GM12878 (cell line): ENCODE measurements at regions not wholly inside any gene's neighbourhood (a gene's known extent, or its start where the extent isn't known, plus 50 kb on each side); places are given as distances from the start of the nearest gene placed in this dataset.

ENCODE experiments used
- ATF7 ChIP-seq: fragments of 450-650 bp; IDR thresholded peaks from 2 replicates; pipeline ENCODE4 v1.6.1; 2016; ENCODE audit warnings: low read depth, mild to moderate bottlenecking
- BMI1 ChIP-seq: fragments of 450-650 bp; IDR thresholded peaks from 2 replicates; pipeline ENCODE4 v1.6.1; 2016; ENCODE audit warnings: mild to moderate bottlenecking, moderate library complexity, borderline replicate concordance
- CBX3 ChIP-seq: fragments of 200-600 bp; sonication (generic); IDR thresholded peaks from 2 replicates; pipeline ENCODE4 v1.6.1; 2016; ENCODE audit warnings: low read depth, borderline replicate concordance
- CTCF ChIP-seq, 3 experiments: IDR thresholded peaks in 2 of 3; conservative IDR thresholded peaks in 1 of 3; 2 replicates each; pipeline ENCODE4 v1.5.1; 2011; ENCODE audit warnings: low read depth in 3 of 3, low read length in 3 of 3, mild to moderate bottlenecking in 3 of 3, control low read depth in 2 of 3, moderate library complexity in 2 of 3, inconsistent platforms in 1 of 3, mixed read lengths in 1 of 3; ENCODE audit not compliant: control insufficient read depth in 2 of 3, insufficient read depth in 1 of 3; ENCODE audit errors: extremely low read depth in 1 of 3
- FOXM1 ChIP-seq: IDR thresholded peaks from 2 replicates; pipeline ENCODE4 v1.6.1; 2012; ENCODE audit warnings: low read depth, mild to moderate bottlenecking, inconsistent platforms, low read length, moderate library complexity
- GABPA ChIP-seq: IDR thresholded peaks from 2 replicates; pipeline ENCODE4 v1.6.1; 2014; ENCODE audit warnings: antibody characterized with exemption, low read depth, mild to moderate bottlenecking, inconsistent platforms
- IRF4 ChIP-seq: IDR thresholded peaks from 2 replicates; pipeline ENCODE4 v1.6.1; 2011; ENCODE audit warnings: low read depth, low read length
- NR2C2 ChIP-seq: IDR thresholded peaks from 2 replicates; pipeline ENCODE4 v1.6.1; 2011; ENCODE audit warnings: borderline replicate concordance, low read depth; ENCODE audit not compliant: control insufficient read depth, insufficient read length
- RFX5 ChIP-seq: IDR thresholded peaks from 2 replicates; pipeline ENCODE4 v1.6.1; 2011; ENCODE audit warnings: low read depth, low read length, improper control_type of control experiment
- SRF ChIP-seq, 2 experiments: IDR thresholded peaks; 2 replicates each; pipeline ENCODE4 v1.6.1; 2011; ENCODE audit warnings: low read depth in 2 of 2, low read length in 2 of 2, mild to moderate bottlenecking in 1 of 2, moderate library complexity in 1 of 2
- TAF1 ChIP-seq: IDR thresholded peaks from 2 replicates; pipeline ENCODE4 v1.6.1; 2011; ENCODE audit warnings: mild to moderate bottlenecking, low read depth, low read length, borderline replicate concordance
- TF ChIP-seq, protein P1 (sequence below): IDR thresholded peaks from 2 replicates; pipeline ENCODE4 v1.6.1; 2012; ENCODE audit warnings: mild to moderate bottlenecking, low read depth, low read length
- TF ChIP-seq, protein P2 (sequence below): fragments of 450-650 bp; formaldehyde crosslinking; IDR thresholded peaks from 2 replicates; pipeline ENCODE4 v1.5.0; 2022; ENCODE audit warnings: mild to moderate bottlenecking, missing genetic modification characterization

- no peak for TF ChIP-seq CTCF (IDR thresholded peaks at IDR 0.05 in 2 of 3, conservative IDR thresholded peaks at IDR 0.05 in 1 of 3; ENCODE audit: control insufficient read depth in 2 of 3, extremely low read depth in 1 of 3, insufficient read depth in 1 of 3, low read depth in 3 of 3, low read length in 3 of 3)
- TF ChIP-seq ATF7, result no peak
- TF ChIP-seq BMI1, result no peak
- TF ChIP-seq, protein P1, sequence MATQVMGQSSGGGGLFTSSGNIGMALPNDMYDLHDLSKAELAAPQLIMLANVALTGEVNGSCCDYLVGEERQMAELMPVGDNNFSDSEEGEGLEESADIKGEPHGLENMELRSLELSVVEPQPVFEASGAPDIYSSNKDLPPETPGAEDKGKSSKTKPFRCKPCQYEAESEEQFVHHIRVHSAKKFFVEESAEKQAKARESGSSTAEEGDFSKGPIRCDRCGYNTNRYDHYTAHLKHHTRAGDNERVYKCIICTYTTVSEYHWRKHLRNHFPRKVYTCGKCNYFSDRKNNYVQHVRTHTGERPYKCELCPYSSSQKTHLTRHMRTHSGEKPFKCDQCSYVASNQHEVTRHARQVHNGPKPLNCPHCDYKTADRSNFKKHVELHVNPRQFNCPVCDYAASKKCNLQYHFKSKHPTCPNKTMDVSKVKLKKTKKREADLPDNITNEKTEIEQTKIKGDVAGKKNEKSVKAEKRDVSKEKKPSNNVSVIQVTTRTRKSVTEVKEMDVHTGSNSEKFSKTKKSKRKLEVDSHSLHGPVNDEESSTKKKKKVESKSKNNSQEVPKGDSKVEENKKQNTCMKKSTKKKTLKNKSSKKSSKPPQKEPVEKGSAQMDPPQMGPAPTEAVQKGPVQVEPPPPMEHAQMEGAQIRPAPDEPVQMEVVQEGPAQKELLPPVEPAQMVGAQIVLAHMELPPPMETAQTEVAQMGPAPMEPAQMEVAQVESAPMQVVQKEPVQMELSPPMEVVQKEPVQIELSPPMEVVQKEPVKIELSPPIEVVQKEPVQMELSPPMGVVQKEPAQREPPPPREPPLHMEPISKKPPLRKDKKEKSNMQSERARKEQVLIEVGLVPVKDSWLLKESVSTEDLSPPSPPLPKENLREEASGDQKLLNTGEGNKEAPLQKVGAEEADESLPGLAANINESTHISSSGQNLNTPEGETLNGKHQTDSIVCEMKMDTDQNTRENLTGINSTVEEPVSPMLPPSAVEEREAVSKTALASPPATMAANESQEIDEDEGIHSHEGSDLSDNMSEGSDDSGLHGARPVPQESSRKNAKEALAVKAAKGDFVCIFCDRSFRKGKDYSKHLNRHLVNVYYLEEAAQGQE, result no peak
- no peak for TF ChIP-seq CBX3
- TF ChIP-seq TAF1, result no peak
- no peak for TF ChIP-seq RFX5
- no peak for TF ChIP-seq FOXM1
- TF ChIP-seq IRF4, result no peak
- TF ChIP-seq, protein P2, sequence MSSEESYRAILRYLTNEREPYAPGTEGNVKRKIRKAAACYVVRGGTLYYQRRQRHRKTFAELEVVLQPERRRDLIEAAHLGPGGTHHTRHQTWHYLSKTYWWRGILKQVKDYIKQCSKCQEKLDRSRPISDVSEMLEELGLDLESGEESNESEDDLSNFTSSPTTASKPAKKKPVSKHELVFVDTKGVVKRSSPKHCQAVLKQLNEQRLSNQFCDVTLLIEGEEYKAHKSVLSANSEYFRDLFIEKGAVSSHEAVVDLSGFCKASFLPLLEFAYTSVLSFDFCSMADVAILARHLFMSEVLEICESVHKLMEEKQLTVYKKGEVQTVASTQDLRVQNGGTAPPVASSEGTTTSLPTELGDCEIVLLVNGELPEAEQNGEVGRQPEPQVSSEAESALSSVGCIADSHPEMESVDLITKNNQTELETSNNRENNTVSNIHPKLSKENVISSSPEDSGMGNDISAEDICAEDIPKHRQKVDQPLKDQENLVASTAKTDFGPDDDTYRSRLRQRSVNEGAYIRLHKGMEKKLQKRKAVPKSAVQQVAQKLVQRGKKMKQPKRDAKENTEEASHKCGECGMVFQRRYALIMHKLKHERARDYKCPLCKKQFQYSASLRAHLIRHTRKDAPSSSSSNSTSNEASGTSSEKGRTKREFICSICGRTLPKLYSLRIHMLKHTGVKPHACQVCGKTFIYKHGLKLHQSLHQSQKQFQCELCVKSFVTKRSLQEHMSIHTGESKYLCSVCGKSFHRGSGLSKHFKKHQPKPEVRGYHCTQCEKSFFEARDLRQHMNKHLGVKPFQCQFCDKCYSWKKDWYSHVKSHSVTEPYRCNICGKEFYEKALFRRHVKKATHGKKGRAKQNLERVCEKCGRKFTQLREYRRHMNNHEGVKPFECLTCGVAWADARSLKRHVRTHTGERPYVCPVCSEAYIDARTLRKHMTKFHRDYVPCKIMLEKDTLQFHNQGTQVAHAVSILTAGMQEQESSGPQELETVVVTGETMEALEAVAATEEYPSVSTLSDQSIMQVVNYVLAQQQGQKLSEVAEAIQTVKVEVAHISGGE (CRISPR knock-in tag), result no peak
- TF ChIP-seq GABPA, result no peak
- TF ChIP-seq NR2C2, result no peak
- TF ChIP-seq SRF (IDR thresholded peaks at IDR 0.05; ENCODE audit: low read depth in 2 of 2, low read length in 2 of 2), result no peak
Measured at GRCh38 chr16:7992616-7993015, 597.7 kb downstream of the TMEM114 start.
